GM18861 (cell line): ENCODE measurements at regions not wholly inside any gene's neighbourhood (a gene's known extent, or its start where the extent isn't known, plus 50 kb on each side); places are given as distances from the start of the nearest gene placed in this dataset.
A peak's percentile ranks its signal among the peaks of the same experiment; 100 is the strongest.

ENCODE experiments used
- ATAC-seq: cut with Tn5 transposase; IDR thresholded peaks from one replicate; pipeline ENCODE4 v1.9.1; 2021; ENCODE audit not compliant: unreplicated experiment

DNA sequence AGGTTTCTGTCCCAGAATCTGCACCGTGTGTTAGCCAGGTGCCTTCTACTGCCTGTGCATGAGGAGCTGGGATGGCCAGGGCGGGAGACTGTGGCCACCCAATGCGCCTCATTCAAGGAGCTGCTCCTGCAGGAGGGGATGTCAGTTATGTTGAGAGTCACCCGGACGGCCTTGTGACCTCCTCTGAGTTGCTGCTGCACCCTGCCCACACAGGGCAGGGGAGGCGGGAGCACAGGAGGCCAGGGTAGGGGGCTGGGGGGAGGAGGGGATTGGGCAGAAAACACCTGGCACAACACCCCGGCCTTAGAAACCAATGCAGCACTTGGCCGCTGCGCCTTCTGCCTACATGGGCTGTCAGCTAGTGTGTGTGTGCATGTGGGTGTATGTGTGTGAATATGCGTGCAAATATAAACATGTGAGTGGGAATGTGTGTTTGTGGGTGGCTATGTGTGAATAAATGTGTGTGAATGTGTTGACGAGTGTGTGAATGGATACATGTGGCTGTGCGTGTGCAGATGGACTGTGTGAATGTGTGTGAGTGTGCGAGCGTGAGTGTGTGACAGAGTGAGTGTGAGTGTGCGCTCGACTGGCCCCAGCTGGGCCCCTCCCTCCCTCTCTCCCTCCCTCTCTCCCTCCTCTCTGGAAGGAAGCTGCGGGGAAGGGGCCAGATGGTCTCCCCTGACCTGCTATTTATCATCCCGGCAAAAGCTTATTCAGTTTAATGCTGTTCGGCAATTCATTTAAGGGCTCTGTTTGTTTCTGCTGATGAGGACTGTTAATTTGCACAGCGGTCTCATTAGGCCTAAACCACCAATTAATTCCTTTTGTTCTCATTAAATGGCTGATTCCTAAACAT, 106.9 kb downstream of the TLE3 start:
- ATAC-seq = no peak

DNA sequence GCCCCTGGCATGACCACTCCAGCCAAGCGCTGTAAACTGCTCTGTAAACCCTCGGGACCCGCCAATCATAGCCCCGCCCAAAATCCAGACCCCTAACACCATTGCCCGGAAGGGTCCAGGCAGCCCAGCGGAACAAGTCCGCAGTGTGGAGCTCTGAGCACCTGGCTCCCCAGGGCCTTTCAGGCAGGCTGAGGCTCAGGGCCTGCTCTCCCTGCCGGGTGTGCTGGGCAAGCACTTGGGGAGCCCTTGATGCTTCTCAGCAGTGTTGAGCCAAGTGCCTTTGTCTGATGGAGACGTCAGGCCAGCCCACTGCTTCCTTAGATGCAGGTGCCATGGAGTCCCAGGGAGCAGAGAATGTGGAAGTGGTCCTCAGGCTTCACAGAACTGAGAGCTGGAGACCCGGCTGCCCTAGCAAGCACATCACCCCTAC, 106.2 kb downstream of the TLE3 start:
- no peak for ATAC-seq

DNA sequence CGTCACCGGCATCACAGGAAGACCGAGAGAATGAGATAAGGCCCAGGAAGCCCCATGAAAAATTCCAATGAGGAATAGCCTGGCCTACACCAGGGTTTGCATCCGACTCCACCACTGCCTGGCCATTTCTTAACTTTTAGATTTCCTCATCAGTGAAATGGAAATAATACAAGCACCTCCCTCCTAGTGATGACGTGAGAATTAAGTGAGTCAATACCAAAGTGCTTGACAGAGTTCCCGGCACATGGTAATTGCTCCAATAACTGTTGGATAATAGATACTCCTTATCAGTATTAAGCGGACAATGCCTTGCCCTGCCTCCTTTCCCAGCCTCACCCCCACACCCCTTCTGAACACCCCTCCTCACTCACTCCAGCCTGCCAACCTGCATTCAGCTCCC, 105.4 kb downstream of the TLE3 start:
- ATAC-seq = no peak

DNA sequence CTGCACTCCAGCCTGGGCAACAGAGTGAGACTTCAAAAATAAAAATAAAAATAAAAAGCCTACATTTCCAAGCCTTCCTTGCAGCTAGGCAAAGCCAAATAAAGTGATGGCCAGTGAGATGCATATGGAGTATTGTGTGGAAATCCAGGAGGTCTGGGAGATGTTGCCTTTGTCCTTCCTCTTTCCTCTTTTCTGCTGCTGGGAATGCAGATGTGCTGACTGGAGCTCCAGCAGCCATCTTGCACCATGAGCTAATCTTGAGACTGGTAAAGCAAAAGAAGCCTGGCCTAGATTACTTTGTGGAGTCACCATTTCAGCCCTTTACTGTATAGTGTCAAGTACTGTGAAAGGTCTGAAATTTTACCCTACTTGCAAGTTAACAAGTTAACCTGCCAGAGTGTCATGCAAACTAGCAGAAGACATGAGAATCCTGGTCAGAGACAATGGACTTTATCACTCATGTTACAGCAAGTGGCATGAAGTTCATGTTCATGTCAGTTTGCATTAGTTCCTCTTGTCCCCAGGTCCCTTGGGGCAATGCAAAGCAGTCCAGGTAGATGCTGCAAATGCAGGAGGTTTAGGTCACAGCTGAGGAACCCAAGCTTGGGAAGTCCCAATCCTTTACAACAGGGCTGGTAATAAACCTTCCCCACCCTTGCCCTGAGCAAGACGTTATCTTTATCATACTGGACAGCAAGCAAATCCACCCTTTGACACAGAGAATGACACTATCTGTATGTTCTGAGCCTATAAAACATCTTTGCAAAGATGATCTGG, 103.1 kb downstream of the TLE3 start:
- peak; percentile 64 for ATAC-seq

DNA sequence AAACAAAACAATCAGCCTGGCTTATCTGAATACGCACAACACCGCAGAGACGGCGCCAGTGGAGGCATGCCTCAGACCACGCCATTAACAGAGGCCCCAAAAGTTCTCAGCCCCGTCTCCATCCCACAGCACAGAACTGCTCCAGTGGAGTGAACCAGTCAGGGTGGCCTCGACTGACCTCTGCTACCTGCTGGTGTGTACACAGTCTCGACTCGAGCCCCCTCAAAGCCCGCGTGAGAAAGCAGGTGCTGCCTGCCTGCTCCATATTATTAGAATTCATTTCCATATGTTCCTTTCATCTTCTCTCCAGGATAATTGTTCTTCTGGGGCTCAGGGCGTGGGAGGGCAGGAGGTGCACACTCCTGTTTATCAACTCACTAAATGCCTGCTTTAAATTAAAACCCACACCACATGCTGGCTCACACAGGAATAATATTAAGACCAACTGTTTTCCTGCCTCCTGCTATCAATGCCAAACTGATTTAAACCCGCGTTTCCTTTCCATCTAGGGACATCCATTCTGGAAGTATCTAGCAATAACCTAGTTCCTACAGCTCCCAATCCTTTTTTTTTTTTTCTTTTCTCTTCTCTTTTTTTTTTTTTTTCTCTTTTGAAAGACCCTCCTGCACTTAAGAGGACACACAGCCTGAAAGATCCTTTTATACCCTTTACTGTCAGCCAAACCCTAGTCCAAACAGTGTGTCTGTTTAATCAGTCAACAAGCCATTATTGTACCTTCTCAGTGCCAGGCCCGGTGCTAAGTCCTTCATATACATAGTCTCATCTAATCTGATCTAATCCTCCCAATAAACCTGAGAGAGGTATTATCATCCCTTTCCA, 101.2 kb downstream of the TLE3 start:
- no peak for ATAC-seq

DNA sequence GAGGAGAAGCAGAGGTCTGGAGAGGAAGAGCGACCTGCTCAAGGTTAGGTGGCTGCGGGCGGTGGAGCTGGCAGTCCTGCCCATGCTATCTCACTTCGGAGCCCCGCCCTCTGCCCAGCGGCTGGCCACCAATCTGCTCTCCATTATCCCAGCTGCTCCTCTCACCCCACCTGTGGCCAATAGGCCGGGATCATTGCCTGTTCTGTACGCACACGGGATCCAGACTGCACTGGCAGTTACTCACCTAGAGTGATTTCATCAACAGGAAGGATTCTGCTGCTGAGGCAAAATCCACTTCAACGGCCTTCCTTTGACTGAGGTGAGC, 100.6 kb downstream of the TLE3 start:
- ATAC-seq = no peak
